PC-9 (cell line): ENCODE measurements at regions not wholly inside any gene's neighbourhood (a gene's known extent, or its start where the extent isn't known, plus 50 kb on each side); places are given as distances from the start of the nearest gene placed in this dataset.

ENCODE experiments used
- BruUV-seq: library from RNA; stranded (reverse); fragments of 400-500 nt; replicated peaks from 2 replicates; lab custom pipeline; 2021; lab: Mats Ljungman, UMichigan
- CTCF ChIA-PET: fragments of 300-600 bp; sonication (Branson Sonifier 250); formaldehyde crosslinking; loops from one replicate; lab custom pipeline; 2022; ENCODE audit warnings: antibody characterized with exemption; lab: Charles Lee
- POLR2A ChIA-PET: fragments of 300-600 bp; sonication (Branson Sonifier 250); formaldehyde crosslinking; loops from one replicate; lab custom pipeline; 2022; ENCODE audit warnings: antibody characterized with exemption; ENCODE audit not compliant: unreplicated experiment; lab: Charles Lee
- DNase-seq, 2 experiments: peaks; one replicate each; pipeline versions ENCODE4 v3.0.0 to v3.0.0-alpha.2; 2015 to 2022; ENCODE audit warnings: mixed read lengths in 1 of 2
- H2AFZ ChIP-seq: fragments of 200-600 bp; sonication (generic); 2 replicates; pipeline ENCODE4 v1.8.1; 2017; ENCODE audit warnings: antibody characterized with exemption
- H3F3A ChIP-seq: fragments of 200-600 bp; sonication (generic); 2 replicates; pipeline ENCODE4 v1.8.1; 2017; ENCODE audit warnings: antibody characterized with exemption, mild to moderate bottlenecking, low read depth; ENCODE audit not compliant: insufficient read depth
- H3K27ac ChIP-seq: fragments of 200-600 bp; sonication (generic); 2 replicates; pipeline ENCODE4 v1.6.1; 2016; ENCODE audit warnings: mixed run types
- H3K27me3 ChIP-seq: fragments of 200-600 bp; sonication (generic); 2 replicates; pipeline ENCODE4 v1.6.1; 2016; ENCODE audit warnings: low read depth, mixed run types; ENCODE audit not compliant: insufficient read depth
- H3K36me3 ChIP-seq: fragments of 200-600 bp; sonication (generic); 2 replicates; pipeline ENCODE4 v1.6.1; 2016; ENCODE audit warnings: low read depth, mixed run types
- H3K4me1 ChIP-seq: fragments of 200-600 bp; sonication (generic); replicated peaks from 2 replicates; pipeline ENCODE4 v1.6.1; 2016; ENCODE audit warnings: mixed run types; ENCODE audit not compliant: insufficient read depth
- H3K4me2 ChIP-seq: fragments of 200-600 bp; sonication (generic); 2 replicates; pipeline ENCODE4 v1.6.1; 2017; ENCODE audit warnings: mixed run types
- H3K4me3 ChIP-seq: fragments of 200-600 bp; sonication (generic); 2 replicates; pipeline ENCODE4 v1.6.1; 2016; ENCODE audit warnings: mixed run types
- H3K79me2 ChIP-seq: fragments of 200-600 bp; sonication (generic); 2 replicates; pipeline ENCODE4 v1.6.1; 2017; ENCODE audit warnings: low read depth, mixed run types
- H3K9me2 ChIP-seq: fragments of 200-600 bp; sonication (generic); 2 replicates; pipeline ENCODE4 v1.8.1; 2017; ENCODE audit warnings: mild to moderate bottlenecking; ENCODE audit not compliant: insufficient read depth
- H3K9me3 ChIP-seq: fragments of 200-600 bp; sonication (generic); 2 replicates; pipeline ENCODE4 v1.8.1; 2016; ENCODE audit warnings: low read depth; ENCODE audit not compliant: insufficient read depth
- H4K20me1 ChIP-seq: fragments of 200-600 bp; sonication (generic); 2 replicates; pipeline ENCODE4 v1.8.1; 2017; ENCODE audit not compliant: insufficient read depth
- CTCF ChIP-seq: fragments of 200-600 bp; sonication (generic); conservative IDR thresholded peaks from 2 replicates; pipeline ENCODE4 v1.6.1; 2017; ENCODE audit warnings: mixed run types, antibody characterized with exemption, mild to moderate bottlenecking, moderate library complexity
- EZH2 ChIP-seq: fragments of 200-600 bp; sonication (generic); IDR thresholded peaks from 2 replicates; pipeline ENCODE4 v1.8.0; 2017; ENCODE audit warnings: antibody characterized with exemption, low read depth
- intact Hi-C: fragments of 100-400 bp; cut with micrococcal nuclease; formaldehyde crosslinking; loops from one replicate; pipeline ENCODE4 v1.10.0; 2022; ENCODE audit not compliant: unreplicated experiment

- Histone ChIP-seq H3K27me3 (no peaks in the 10 kb centered on the region), H3K9me3 (no peaks in the 10 kb centered on the region), H3K4me2 (no peak overlapping the region), H3K9me2 (no peaks in the 10 kb centered on the region), H3K4me3 (no peak overlapping the region), H3K36me3 (no peaks in the 10 kb centered on the region), H2AFZ (no peak overlapping the region), H3K27ac (no peak overlapping the region), H4K20me1 (no peaks in the 10 kb centered on the region), H3K79me2 (no peaks in the 10 kb centered on the region), H3K4me1 (no peaks in the 10 kb centered on the region), H3F3A (no peaks in the 10 kb centered on the region)
- ChIA-PET POLR2A (no interaction called here), CTCF (no interaction called here)
- no peak for DNase-seq
- BruUV-seq, result no TSS peak
- TF ChIP-seq CTCF (no peak), EZH2 (no peak)
- intact Hi-C loops, result no loop called here
These were observed 206.8 kb upstream of the ERBB4 start for GRCh38 chr2:212745359-212745758.

- no peaks in the 10 kb centered on the region for H3K9me2 ChIP-seq
These were observed 199.0 kb upstream of the ERBB4 start for GRCh38 chr2:212737392-212738172.

GRCh38 chr2:212736385-212736726, 197.8 kb upstream of the ERBB4 start:
- DNase-seq, result no peak
- intact Hi-C loops, result no loop called here
- BruUV-seq, result no TSS peak
- no peak overlapping the region for H2AFZ ChIP-seq
- no peaks in the 10 kb centered on the region for H3K36me3 ChIP-seq
- no peak overlapping the region for H3K4me2 ChIP-seq
- H3F3A ChIP-seq, result no peaks in the 10 kb centered on the region
- no peaks in the 10 kb centered on the region for H3K4me1 ChIP-seq
- CTCF ChIA-PET, result no interaction called here
- no peaks in the 10 kb centered on the region for H4K20me1 ChIP-seq
- no peak for TF ChIP-seq CTCF
- no peak for TF ChIP-seq EZH2
- no peak overlapping the region for H3K4me3 ChIP-seq
- no peak overlapping the region for H3K27ac ChIP-seq
- H3K9me3 ChIP-seq, result no peaks in the 10 kb centered on the region
- no peaks in the 10 kb centered on the region for H3K9me2 ChIP-seq
- no peaks in the 10 kb centered on the region for H3K27me3 ChIP-seq
- POLR2A ChIA-PET, result no interaction called here
- H3K79me2 ChIP-seq, result no peaks in the 10 kb centered on the region

More at GRCh38 chr2:212737392-212738172, 199.0 kb upstream of the ERBB4 start:
- Histone ChIP-seq H3K79me2 (no peaks in the 10 kb centered on the region), H3K4me1 (no peaks in the 10 kb centered on the region), H3K4me2 (no peak overlapping the region), H3K4me3 (no peak overlapping the region), H3K9me3 (no peaks in the 10 kb centered on the region), H3K27me3 (no peaks in the 10 kb centered on the region), H4K20me1 (no peaks in the 10 kb centered on the region), H3K36me3 (no peaks in the 10 kb centered on the region), H3F3A (no peaks in the 10 kb centered on the region), H2AFZ (no peak overlapping the region), H3K27ac (no peak overlapping the region)
- intact Hi-C loops, result no loop called here
- ChIA-PET POLR2A (no interaction called here), CTCF (no interaction called here)
- TF ChIP-seq CTCF (no peak), EZH2 (no peak)
- no TSS peak for BruUV-seq
- DNase-seq, result no peak
